ENCODE measurements at regions not wholly inside any gene's neighbourhood (a gene's known extent, or its start where the extent isn't known, plus 50 kb on each side); places are given as distances from the start of the nearest gene placed in this dataset.

- Histone ChIP-seq H3K9me3 (ENCODE audit: control insufficient read depth in 2 of 2, insufficient read depth in 1 of 2, low read depth in 1 of 2, low read length in 1 of 2) (no peaks in the 10 kb centered on the region), H3K4me1 (ENCODE audit: control insufficient read depth in 3 of 3, insufficient read depth in 2 of 3, low read depth in 1 of 3, low read length in 2 of 3) (no peaks in the 10 kb centered on the region), H3K4me3 (ENCODE audit: low read depth in 1 of 3, low read length in 3 of 3) (no peak overlapping the region), H3K36me3 (ENCODE audit: control insufficient read depth in 3 of 3, insufficient read depth in 2 of 3, low read depth in 1 of 3, low read length in 3 of 3) (peaks cover 4 to 10% (median 4%) of the 10 kb centered on the region in 3 donors), H3K27me3 (ENCODE audit: control insufficient read depth in 3 of 3, insufficient read depth in 3 of 3, low read length in 3 of 3) (no peaks in the 10 kb centered on the region), H3K27ac (ENCODE audit: low read depth in 1 of 3, low read length in 2 of 3) (no peak overlapping the region)
- no peak for FAIRE-seq
- 67 to 79% (median 71%) methylated on average over 3 of the region's 3 CpGs for WGBS, 3 donors
- no peak for DNase-seq
Measured at GRCh38 chr1:232487236-232487635, 142.7 kb downstream of the SIPA1L2 start.

- H3K36me3 ChIP-seq (ENCODE audit: control insufficient read depth in 3 of 3, insufficient read depth in 2 of 3, low read depth in 1 of 3, low read length in 3 of 3), result peaks cover 4 to 10% (median 4%) of the 10 kb centered on the region in 3 donors
- H3K27me3 ChIP-seq (ENCODE audit: control insufficient read depth in 3 of 3, insufficient read depth in 3 of 3, low read length in 3 of 3), result no peaks in the 10 kb centered on the region
- no peak overlapping the region for H3K4me3 ChIP-seq (ENCODE audit: low read depth in 1 of 3, low read length in 3 of 3)
- H3K4me1 ChIP-seq (ENCODE audit: control insufficient read depth in 3 of 3, insufficient read depth in 2 of 3, low read depth in 1 of 3, low read length in 2 of 3), result no peaks in the 10 kb centered on the region
- 77 to 87% (median 87%) methylated on average over 2 of the region's 2 CpGs for WGBS, 3 donors
- H3K27ac ChIP-seq (ENCODE audit: low read depth in 1 of 3, low read length in 2 of 3), result no peak overlapping the region
- H3K9me3 ChIP-seq (ENCODE audit: control insufficient read depth in 2 of 2, insufficient read depth in 1 of 2, low read depth in 1 of 2, low read length in 1 of 2), result no peaks in the 10 kb centered on the region
- FAIRE-seq, result no peak
- DNase-seq, result no peak
Measured at GRCh38 chr1:232486454-232487207, 143.3 kb downstream of the SIPA1L2 start.

GRCh38 chr1:232486006-232486405, 143.9 kb downstream of the SIPA1L2 start:
- WGBS, 3 donors, result 84 to 97% (median 94%) methylated on average over 5 of the region's 5 CpGs
- H3K9me3 ChIP-seq (ENCODE audit: control insufficient read depth in 2 of 2, insufficient read depth in 1 of 2, low read depth in 1 of 2, low read length in 1 of 2), result no peaks in the 10 kb centered on the region
- no peaks in the 10 kb centered on the region for H3K4me1 ChIP-seq (ENCODE audit: control insufficient read depth in 3 of 3, insufficient read depth in 2 of 3, low read depth in 1 of 3, low read length in 2 of 3)
- H3K27me3 ChIP-seq (ENCODE audit: control insufficient read depth in 3 of 3, insufficient read depth in 3 of 3, low read length in 3 of 3), result no peaks in the 10 kb centered on the region
- peaks cover 2 to 10% (median 4%) of the 10 kb centered on the region in 3 donors for H3K36me3 ChIP-seq (ENCODE audit: control insufficient read depth in 3 of 3, insufficient read depth in 2 of 3, low read depth in 1 of 3, low read length in 3 of 3)
- H3K4me3 ChIP-seq (ENCODE audit: low read depth in 1 of 3, low read length in 3 of 3), result no peak overlapping the region
- FAIRE-seq (no peak), DNase-seq (no peak)
- no peak overlapping the region for H3K27ac ChIP-seq (ENCODE audit: low read depth in 1 of 3, low read length in 2 of 3)

GRCh38 chr1:232484856-232485255, 145.1 kb downstream of the SIPA1L2 start:
- H3K4me1 ChIP-seq (ENCODE audit: control insufficient read depth in 3 of 3, insufficient read depth in 2 of 3, low read depth in 1 of 3, low read length in 2 of 3), result no peaks in the 10 kb centered on the region
- H3K9me3 ChIP-seq (ENCODE audit: control insufficient read depth in 2 of 2, insufficient read depth in 1 of 2, low read depth in 1 of 2, low read length in 1 of 2), result no peaks in the 10 kb centered on the region
- H3K27me3 ChIP-seq (ENCODE audit: control insufficient read depth in 3 of 3, insufficient read depth in 3 of 3, low read length in 3 of 3), result no peaks in the 10 kb centered on the region
- WGBS, 3 donors, result 78 to 86% (median 81%) methylated on average over 3 of the region's 3 CpGs
- DNase-seq (no peak), FAIRE-seq (no peak)
- no peak overlapping the region for H3K4me3 ChIP-seq (ENCODE audit: low read depth in 1 of 3, low read length in 3 of 3)
- peaks cover 2 to 10% (median 4%) of the 10 kb centered on the region in 3 donors for H3K36me3 ChIP-seq (ENCODE audit: control insufficient read depth in 3 of 3, insufficient read depth in 2 of 3, low read depth in 1 of 3, low read length in 3 of 3)
- H3K27ac ChIP-seq (ENCODE audit: low read depth in 1 of 3, low read length in 2 of 3), result no peak overlapping the region

- H3K36me3 ChIP-seq (ENCODE audit: control insufficient read depth in 3 of 3, insufficient read depth in 2 of 3, low read depth in 1 of 3, low read length in 3 of 3), result peaks cover 2 to 12% (median 4%) of the 10 kb centered on the region in 3 donors
- DNase-seq, result no peak
- no peaks in the 10 kb centered on the region for H3K4me1 ChIP-seq (ENCODE audit: control insufficient read depth in 3 of 3, insufficient read depth in 2 of 3, low read depth in 1 of 3, low read length in 2 of 3)
- H3K27ac ChIP-seq (ENCODE audit: low read depth in 1 of 3, low read length in 2 of 3), result no peak overlapping the region
- no peaks in the 10 kb centered on the region for H3K9me3 ChIP-seq (ENCODE audit: control insufficient read depth in 2 of 2, insufficient read depth in 1 of 2, low read depth in 1 of 2, low read length in 1 of 2)
- WGBS, 3 donors, result 82 to 93% (median 90%) methylated on average over 4 of the region's 4 CpGs
- FAIRE-seq, result no peak
- H3K4me3 ChIP-seq (ENCODE audit: low read depth in 1 of 3, low read length in 3 of 3), result no peak overlapping the region
- no peaks in the 10 kb centered on the region for H3K27me3 ChIP-seq (ENCODE audit: control insufficient read depth in 3 of 3, insufficient read depth in 3 of 3, low read length in 3 of 3)
Measured at GRCh38 chr1:232483826-232484225, 146.1 kb downstream of the SIPA1L2 start.

GRCh38 chr1:232481091-232481490, 148.8 kb downstream of the SIPA1L2 start:
- Histone ChIP-seq H3K27me3 (ENCODE audit: control insufficient read depth in 3 of 3, insufficient read depth in 3 of 3, low read length in 3 of 3) (no peaks in the 10 kb centered on the region), H3K27ac (ENCODE audit: low read depth in 1 of 3, low read length in 2 of 3) (no peak overlapping the region), H3K4me1 (ENCODE audit: control insufficient read depth in 3 of 3, insufficient read depth in 2 of 3, low read depth in 1 of 3, low read length in 2 of 3) (peaks cover 0 to 4% (median 0%) of the 10 kb centered on the region in 3 donors), H3K9me3 (ENCODE audit: control insufficient read depth in 2 of 2, insufficient read depth in 1 of 2, low read depth in 1 of 2, low read length in 1 of 2) (no peaks in the 10 kb centered on the region), H3K4me3 (ENCODE audit: low read depth in 1 of 3, low read length in 3 of 3) (no peak overlapping the region), H3K36me3 (ENCODE audit: control insufficient read depth in 3 of 3, insufficient read depth in 2 of 3, low read depth in 1 of 3, low read length in 3 of 3) (peaks cover 2 to 11% (median 4%) of the 10 kb centered on the region in 3 donors)
- WGBS, 3 donors, result 92 to 97% (median 94%) methylated on average over 5 of the region's 5 CpGs
- FAIRE-seq (no peak), DNase-seq (no peak)

GRCh38 chr1:232477728-232478127, 152.2 kb downstream of the SIPA1L2 start:
- Histone ChIP-seq H3K9me3 (ENCODE audit: control insufficient read depth in 2 of 2, insufficient read depth in 1 of 2, low read depth in 1 of 2, low read length in 1 of 2) (no peaks in the 10 kb centered on the region), H3K27me3 (ENCODE audit: control insufficient read depth in 3 of 3, insufficient read depth in 3 of 3, low read length in 3 of 3) (no peaks in the 10 kb centered on the region), H3K36me3 (ENCODE audit: control insufficient read depth in 3 of 3, insufficient read depth in 2 of 3, low read depth in 1 of 3, low read length in 3 of 3) (peaks cover 0 to 7% (median 4%) of the 10 kb centered on the region in 3 donors), H3K4me1 (ENCODE audit: control insufficient read depth in 3 of 3, insufficient read depth in 2 of 3, low read depth in 1 of 3, low read length in 2 of 3) (peaks cover 0 to 4% (median 0%) of the 10 kb centered on the region in 3 donors), H3K27ac (ENCODE audit: low read depth in 1 of 3, low read length in 2 of 3) (no peak overlapping the region), H3K4me3 (ENCODE audit: low read depth in 1 of 3, low read length in 3 of 3) (no peak overlapping the region)
- 24 to 60% (median 38%) methylated on average over 6 of the region's 6 CpGs for WGBS, 3 donors
- DNase-seq (peak; percentile 41 to 92), FAIRE-seq (no peak)

GRCh38 chr1:232476538-232476950, 153.4 kb downstream of the SIPA1L2 start:
- no peak for DNase-seq
- H3K9me3 ChIP-seq (ENCODE audit: control insufficient read depth in 2 of 2, insufficient read depth in 1 of 2, low read depth in 1 of 2, low read length in 1 of 2), result no peaks in the 10 kb centered on the region
- no peak for FAIRE-seq

More at GRCh38 chr1:232476538-232476950, 153.4 kb downstream of the SIPA1L2 start:
- WGBS, 3 donors, result 87 to 93% (median 88%) methylated on average over 2 of the region's 2 CpGs
- Histone ChIP-seq H3K4me3 (ENCODE audit: low read depth in 1 of 3, low read length in 3 of 3) (no peak overlapping the region), H3K36me3 (ENCODE audit: control insufficient read depth in 3 of 3, insufficient read depth in 2 of 3, low read depth in 1 of 3, low read length in 3 of 3) (peaks cover 0 to 4% (median 0%) of the 10 kb centered on the region in 3 donors), H3K27ac (ENCODE audit: low read depth in 1 of 3, low read length in 2 of 3) (no peak overlapping the region), H3K4me1 (ENCODE audit: control insufficient read depth in 3 of 3, insufficient read depth in 2 of 3, low read depth in 1 of 3, low read length in 2 of 3) (peaks cover 0 to 4% (median 0%) of the 10 kb centered on the region in 3 donors), H3K27me3 (ENCODE audit: control insufficient read depth in 3 of 3, insufficient read depth in 3 of 3, low read length in 3 of 3) (no peaks in the 10 kb centered on the region)

Data from small intestine (tissue), 7 donors.